ENCODE measurements at regions not wholly inside any gene's neighbourhood (a gene's known extent, or its start where the extent isn't known, plus 50 kb on each side); places are given as distances from the start of the nearest gene placed in this dataset.
"Not testable (repeated sequence)": the region's sequence is repeated elsewhere in the genome, so short reads cannot be mapped to it uniquely, and the experiment has no call there.

DNA sequence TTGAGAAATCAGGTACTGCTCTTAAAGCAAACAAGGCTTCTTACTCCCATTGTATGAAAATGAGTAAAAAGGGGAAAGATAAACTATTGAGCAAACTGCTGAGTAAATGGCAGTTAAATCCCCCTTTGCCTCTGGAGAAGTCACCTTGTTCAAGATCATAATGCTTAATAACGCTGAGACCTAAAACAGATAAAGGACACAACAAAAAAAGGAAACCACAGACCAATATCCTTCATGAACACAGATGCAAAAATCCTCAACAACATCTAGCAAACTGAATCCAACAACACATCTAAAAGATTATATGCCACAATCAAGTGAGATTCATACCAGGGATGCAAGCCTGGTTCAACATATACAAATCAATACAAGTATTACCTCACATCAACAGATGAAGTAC, 109.0 kb upstream of the MDM1 start:
- H3K9ac ChIP-seq (ENCODE audit: low read length), result no peak overlapping the region
- H3K36me3 ChIP-seq (ENCODE audit: control insufficient read depth, low read depth, low read length), result no peaks in the 10 kb centered on the region
- no peak overlapping the region for H3K4me3 ChIP-seq (ENCODE audit: low read length)
- H3K27ac ChIP-seq (ENCODE audit: low read length), result no peak overlapping the region
- H3K27me3 ChIP-seq (ENCODE audit: control insufficient read depth, insufficient read depth, low read length), result no peaks in the 10 kb centered on the region
- peaks cover 6% of the 10 kb centered on the region for H3K9me3 ChIP-seq (ENCODE audit: control insufficient read depth, low read depth, low read length)
- peaks cover 23% of the 10 kb centered on the region for H3K4me1 ChIP-seq (ENCODE audit: control insufficient read depth, low read depth, low read length)

DNA sequence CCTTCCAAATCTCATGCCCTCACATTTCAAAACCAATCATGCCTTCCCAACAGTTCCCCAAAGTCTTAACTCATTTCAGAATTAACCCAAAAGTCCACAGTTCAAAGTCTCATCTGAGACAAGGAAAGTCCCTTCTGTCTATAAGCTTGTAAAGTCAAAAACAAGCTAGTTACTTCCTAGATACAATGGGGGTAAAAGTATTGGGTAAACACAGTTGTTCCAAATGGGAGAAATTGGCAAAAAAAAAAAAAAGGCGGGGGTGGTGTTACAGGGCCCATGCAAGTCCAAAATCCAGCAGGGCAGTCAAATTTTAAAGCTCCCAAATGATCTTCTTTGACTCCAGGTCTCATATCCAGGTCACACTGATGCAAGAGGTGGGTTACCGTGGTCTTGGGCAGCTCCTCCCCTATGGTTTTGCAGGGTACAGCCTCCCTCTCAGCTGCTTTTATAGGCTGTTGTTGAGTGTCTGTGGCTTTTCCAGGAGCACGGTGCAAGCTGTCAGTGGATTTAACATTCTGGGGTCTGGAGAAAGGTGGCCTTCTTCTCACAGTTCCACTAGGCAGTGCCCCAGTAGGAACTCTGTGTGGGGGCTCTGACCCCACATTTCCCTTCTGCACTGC, 110.3 kb upstream of the MDM1 start:
- H3K4me1 ChIP-seq (ENCODE audit: control insufficient read depth, low read depth, low read length), result peaks cover 35% of the 10 kb centered on the region
- H3K27ac ChIP-seq (ENCODE audit: low read length); H3K36me3 ChIP-seq (ENCODE audit: control insufficient read depth, low read depth, low read length); H3K9ac ChIP-seq (ENCODE audit: low read length); H3K4me3 ChIP-seq (ENCODE audit: low read length); H3K27me3 ChIP-seq (ENCODE audit: control insufficient read depth, insufficient read depth, low read length); H3K9me3 ChIP-seq (ENCODE audit: control insufficient read depth, low read depth, low read length): not testable (repeated sequence)

DNA sequence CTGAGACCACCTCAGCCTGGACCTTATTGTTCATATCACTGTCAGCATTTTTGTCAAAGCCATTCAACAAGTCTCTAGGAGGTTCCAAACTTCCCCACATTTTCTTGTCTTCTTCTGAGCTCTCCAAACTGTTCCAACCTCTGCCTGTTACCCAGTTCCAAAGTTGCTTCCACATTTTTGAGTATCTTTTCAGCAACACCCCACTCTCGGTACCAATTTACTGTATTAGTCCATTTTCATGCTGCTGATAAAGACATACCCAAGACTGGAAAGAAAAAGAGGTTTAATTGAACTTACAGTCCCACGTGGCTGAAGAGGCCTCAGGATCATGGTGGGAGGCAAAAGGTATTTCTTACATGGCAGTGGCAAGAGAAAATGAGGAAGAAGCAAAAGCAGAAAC, 111.5 kb upstream of the MDM1 start:
- H3K27me3 ChIP-seq (ENCODE audit: control insufficient read depth, insufficient read depth, low read length); H3K9me3 ChIP-seq (ENCODE audit: control insufficient read depth, low read depth, low read length); H3K36me3 ChIP-seq (ENCODE audit: control insufficient read depth, low read depth, low read length); H3K9ac ChIP-seq (ENCODE audit: low read length); H3K4me3 ChIP-seq (ENCODE audit: low read length); H3K27ac ChIP-seq (ENCODE audit: low read length): not testable (repeated sequence)
- H3K4me1 ChIP-seq (ENCODE audit: control insufficient read depth, low read depth, low read length), result peaks cover 44% of the 10 kb centered on the region

DNA sequence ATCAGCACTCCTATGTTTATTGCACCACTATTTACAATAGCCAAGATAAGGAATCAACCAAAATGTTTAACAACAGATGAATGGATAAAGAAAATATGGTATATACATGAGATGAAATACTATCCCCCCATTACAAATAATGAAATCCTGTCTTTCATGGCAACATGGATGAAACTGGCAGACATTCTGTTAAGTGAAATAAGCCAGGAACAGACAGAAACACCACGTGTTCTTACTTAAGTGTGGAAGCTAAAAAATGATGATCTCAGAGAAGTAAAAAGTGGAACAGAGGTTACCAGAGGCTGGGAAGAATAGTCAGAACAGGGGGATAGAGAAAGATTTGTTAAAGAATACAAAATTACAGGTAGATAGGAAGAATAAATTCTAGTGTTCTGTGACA, 113.7 kb upstream of the MDM1 start:
- H3K27ac ChIP-seq (ENCODE audit: low read length), result peak overlapping the region; percentile 24
- H3K36me3 ChIP-seq (ENCODE audit: control insufficient read depth, low read depth, low read length), result no peaks in the 10 kb centered on the region
- H3K4me1 ChIP-seq (ENCODE audit: control insufficient read depth, low read depth, low read length), result peaks cover 39% of the 10 kb centered on the region
- peak overlapping the region; percentile 23 for H3K9ac ChIP-seq (ENCODE audit: low read length)
- H3K27me3 ChIP-seq (ENCODE audit: control insufficient read depth, insufficient read depth, low read length), result no peaks in the 10 kb centered on the region
- H3K4me3 ChIP-seq (ENCODE audit: low read length), result peak overlapping the region; percentile 36
- peaks cover 6% of the 10 kb centered on the region for H3K9me3 ChIP-seq (ENCODE audit: control insufficient read depth, low read depth, low read length)

DNA sequence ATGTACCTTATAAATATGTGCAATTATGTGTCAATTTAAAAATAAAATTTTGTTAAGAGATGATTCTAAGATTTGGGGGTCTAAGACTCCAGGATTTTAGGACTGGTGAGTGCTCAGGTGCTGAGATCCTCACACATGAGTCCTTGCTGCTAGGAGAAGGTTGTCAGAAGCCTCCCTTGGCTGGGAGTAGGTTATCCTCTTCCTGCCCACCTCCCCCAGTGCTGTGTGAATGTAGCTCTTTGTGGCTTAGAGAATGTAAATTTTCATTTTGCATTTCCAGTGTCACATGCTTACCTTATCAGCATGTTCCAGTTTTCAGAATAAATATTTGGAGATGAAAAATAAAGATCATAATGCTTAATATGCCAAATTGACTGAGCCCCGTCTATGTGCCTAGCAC, 114.2 kb upstream of the MDM1 start:
- Histone ChIP-seq H3K9ac (ENCODE audit: low read length) (peak overlapping the region; percentile 23), H3K27me3 (ENCODE audit: control insufficient read depth, insufficient read depth, low read length) (no peaks in the 10 kb centered on the region), H3K27ac (ENCODE audit: low read length) (peak overlapping the region; percentile 24), H3K4me3 (ENCODE audit: low read length) (peak overlapping the region; percentile 36), H3K36me3 (ENCODE audit: control insufficient read depth, low read depth, low read length) (no peaks in the 10 kb centered on the region), H3K4me1 (ENCODE audit: control insufficient read depth, low read depth, low read length) (peaks cover 44% of the 10 kb centered on the region), H3K9me3 (ENCODE audit: control insufficient read depth, low read depth, low read length) (peaks cover 6% of the 10 kb centered on the region)

DNA sequence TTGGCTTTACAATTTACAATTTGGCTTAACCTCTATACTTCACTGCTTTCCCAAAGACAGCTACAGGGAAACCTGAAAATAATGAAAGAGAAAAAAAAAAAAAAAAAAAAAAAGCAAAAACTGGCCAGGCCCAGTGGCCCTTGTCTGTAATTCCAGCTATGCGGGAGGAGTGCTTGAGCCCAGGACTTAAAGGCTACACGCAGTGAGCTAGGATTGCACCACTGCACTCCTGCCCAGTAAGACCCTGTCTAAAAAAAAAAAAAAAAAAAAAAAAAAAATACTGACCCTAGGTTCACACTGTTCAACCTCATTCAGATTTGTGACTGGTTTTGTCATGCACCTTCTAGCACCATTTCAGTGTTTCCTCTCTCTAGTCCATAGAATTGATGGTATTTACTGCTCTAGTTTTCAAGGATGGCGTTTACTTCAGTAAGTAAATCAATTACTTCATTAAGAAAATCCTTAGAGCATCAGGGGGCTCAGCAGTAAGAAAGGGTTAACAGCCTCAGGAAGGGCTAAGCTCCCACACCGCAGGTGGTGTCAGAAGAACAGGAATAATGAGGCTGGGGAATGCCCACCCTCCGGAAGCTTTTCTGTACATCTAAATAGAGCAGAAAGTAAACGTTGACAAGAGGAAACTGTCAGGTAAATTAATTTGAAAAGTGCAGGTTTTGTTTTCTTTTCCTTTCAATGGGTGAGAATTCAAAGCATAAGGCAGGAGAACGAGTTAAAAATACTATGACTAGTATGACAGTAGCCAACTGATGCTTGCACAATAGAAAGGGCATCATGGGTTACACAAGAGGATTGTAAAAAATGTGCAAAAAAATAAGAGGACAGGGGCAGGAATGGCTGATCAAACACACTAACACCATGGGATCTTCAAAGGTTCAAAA, 115.0 kb upstream of the MDM1 start:
- peaks cover 52% of the 10 kb centered on the region for H3K4me1 ChIP-seq (ENCODE audit: control insufficient read depth, low read depth, low read length)
- no peak overlapping the region for H3K27ac ChIP-seq (ENCODE audit: low read length)
- H3K9me3 ChIP-seq (ENCODE audit: control insufficient read depth, low read depth, low read length), result peaks cover 6% of the 10 kb centered on the region
- no peak overlapping the region for H3K9ac ChIP-seq (ENCODE audit: low read length)
- peak overlapping the region; percentile 36 for H3K4me3 ChIP-seq (ENCODE audit: low read length)
- no peaks in the 10 kb centered on the region for H3K36me3 ChIP-seq (ENCODE audit: control insufficient read depth, low read depth, low read length)
- no peaks in the 10 kb centered on the region for H3K27me3 ChIP-seq (ENCODE audit: control insufficient read depth, insufficient read depth, low read length)

DNA sequence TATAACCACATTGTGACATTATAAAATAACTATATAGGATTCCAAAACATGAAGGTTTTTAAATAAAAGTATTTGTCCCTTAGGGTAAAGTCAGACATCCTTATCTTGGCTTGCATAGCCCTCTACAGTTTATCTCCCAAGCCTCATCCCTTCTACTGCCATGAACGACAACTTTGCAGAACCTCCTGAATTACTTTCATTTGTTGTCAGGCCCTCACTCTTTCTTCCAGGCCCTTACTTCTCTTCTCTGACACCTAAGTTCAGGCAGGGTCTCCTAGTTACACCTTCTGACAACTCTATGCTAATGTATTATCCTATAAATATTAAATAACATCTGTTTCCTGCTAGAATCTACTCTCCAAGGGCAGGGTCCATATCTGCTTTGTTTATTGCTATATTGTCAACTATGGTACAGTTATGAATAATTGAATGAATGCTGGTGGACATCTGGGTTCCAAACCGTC, 115.7 kb upstream of the MDM1 start:
- H3K27me3 ChIP-seq (ENCODE audit: control insufficient read depth, insufficient read depth, low read length), result no peaks in the 10 kb centered on the region
- peaks cover 53% of the 10 kb centered on the region for H3K4me1 ChIP-seq (ENCODE audit: control insufficient read depth, low read depth, low read length)
- no peak overlapping the region for H3K27ac ChIP-seq (ENCODE audit: low read length)
- peak overlapping the region; percentile 36 for H3K4me3 ChIP-seq (ENCODE audit: low read length)
- H3K36me3 ChIP-seq (ENCODE audit: control insufficient read depth, low read depth, low read length), result no peaks in the 10 kb centered on the region
- no peak overlapping the region for H3K9ac ChIP-seq (ENCODE audit: low read length)
- peaks cover 6% of the 10 kb centered on the region for H3K9me3 ChIP-seq (ENCODE audit: control insufficient read depth, low read depth, low read length)

DNA sequence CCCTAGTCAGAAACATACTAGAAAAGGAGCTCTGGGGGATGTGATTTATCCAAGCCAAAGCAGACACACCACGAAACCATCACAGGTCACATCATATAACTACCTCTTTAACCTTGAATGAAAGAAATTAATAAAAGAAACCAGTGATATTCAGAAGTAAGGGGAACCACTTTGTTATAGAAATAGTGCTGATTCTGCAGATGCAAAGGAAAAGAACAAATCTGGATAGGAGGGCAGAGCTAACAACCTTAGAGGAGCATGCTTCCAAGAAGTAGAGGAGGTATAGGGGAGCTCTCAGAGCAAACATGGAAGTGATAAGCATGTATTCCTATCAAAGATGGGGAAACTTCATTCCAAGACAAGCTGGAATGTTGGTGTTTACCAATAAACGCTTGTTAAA, 117.0 kb upstream of the MDM1 start:
- Histone ChIP-seq H3K36me3 (ENCODE audit: control insufficient read depth, low read depth, low read length) (no peaks in the 10 kb centered on the region), H3K27me3 (ENCODE audit: control insufficient read depth, insufficient read depth, low read length) (no peaks in the 10 kb centered on the region), H3K9ac (ENCODE audit: low read length) (no peak overlapping the region), H3K9me3 (ENCODE audit: control insufficient read depth, low read depth, low read length) (peaks cover 6% of the 10 kb centered on the region), H3K27ac (ENCODE audit: low read length) (no peak overlapping the region), H3K4me1 (ENCODE audit: control insufficient read depth, low read depth, low read length) (peaks cover 55% of the 10 kb centered on the region), H3K4me3 (ENCODE audit: low read length) (no peak overlapping the region)

DNA sequence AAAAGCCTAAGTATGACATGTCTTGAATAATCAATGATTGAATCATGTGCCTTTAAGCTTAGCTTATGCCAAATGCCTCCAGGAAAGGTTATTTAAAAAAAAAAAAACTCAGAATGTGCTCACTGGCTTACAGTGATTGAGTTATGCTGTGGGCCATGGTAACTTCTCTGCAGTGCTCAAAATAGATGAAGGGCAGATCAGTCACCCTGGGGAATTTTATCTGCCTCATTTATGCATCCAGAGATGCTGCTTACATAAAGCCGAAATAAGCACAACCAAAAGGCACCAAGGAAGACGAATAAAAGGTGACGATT, 118.7 kb upstream of the MDM1 start:
- no peak overlapping the region for H3K9ac ChIP-seq (ENCODE audit: low read length)
- no peaks in the 10 kb centered on the region for H3K27me3 ChIP-seq (ENCODE audit: control insufficient read depth, insufficient read depth, low read length)
- H3K9me3 ChIP-seq (ENCODE audit: control insufficient read depth, low read depth, low read length), result no peaks in the 10 kb centered on the region
- no peaks in the 10 kb centered on the region for H3K36me3 ChIP-seq (ENCODE audit: control insufficient read depth, low read depth, low read length)
- H3K4me1 ChIP-seq (ENCODE audit: control insufficient read depth, low read depth, low read length), result peaks cover 63% of the 10 kb centered on the region
- H3K4me3 ChIP-seq (ENCODE audit: low read length), result no peak overlapping the region
- no peak overlapping the region for H3K27ac ChIP-seq (ENCODE audit: low read length)

DNA sequence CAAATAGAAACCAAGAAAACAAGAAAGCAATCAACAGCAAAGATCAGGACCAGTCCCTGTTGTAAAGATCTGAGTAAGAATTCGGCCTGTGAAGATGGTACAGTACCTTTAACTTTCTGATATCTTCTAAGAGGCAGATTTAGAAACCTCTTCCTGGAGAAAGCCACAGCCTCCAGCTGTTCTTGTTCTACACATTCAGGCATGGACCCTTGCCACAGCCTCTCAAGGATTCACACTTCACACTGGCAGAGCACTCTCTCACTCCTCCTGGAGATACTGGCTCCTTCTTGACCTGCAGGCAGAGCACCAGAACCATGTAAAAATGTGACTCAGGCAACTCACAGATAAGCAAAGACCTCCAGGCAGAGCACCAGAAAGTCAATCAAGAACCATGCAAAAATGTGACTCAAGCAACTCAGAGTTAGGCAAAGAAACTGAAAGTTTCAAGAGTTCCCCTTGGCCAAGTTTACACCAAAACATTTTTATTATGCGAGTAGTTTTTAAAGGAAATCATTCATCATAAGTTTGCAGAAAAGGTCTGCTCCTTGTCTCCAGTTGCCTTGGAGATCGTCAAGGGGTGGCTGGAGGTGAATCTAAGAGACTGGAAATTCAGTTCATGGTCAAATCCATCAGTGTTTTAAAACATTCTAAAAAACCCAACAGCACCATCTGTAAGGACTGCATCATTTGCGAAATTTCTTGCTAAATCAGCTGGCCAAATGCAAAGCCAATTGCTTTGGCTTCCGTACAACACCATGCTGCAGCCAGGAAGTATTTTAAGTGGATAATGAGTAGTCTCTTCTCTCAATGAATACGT, 119.3 kb upstream of the MDM1 start:
- H3K9me3 ChIP-seq (ENCODE audit: control insufficient read depth, low read depth, low read length), result no peaks in the 10 kb centered on the region
- no peaks in the 10 kb centered on the region for H3K27me3 ChIP-seq (ENCODE audit: control insufficient read depth, insufficient read depth, low read length)
- peaks cover 61% of the 10 kb centered on the region for H3K4me1 ChIP-seq (ENCODE audit: control insufficient read depth, low read depth, low read length)
- no peak overlapping the region for H3K9ac ChIP-seq (ENCODE audit: low read length)
- H3K36me3 ChIP-seq (ENCODE audit: control insufficient read depth, low read depth, low read length), result no peaks in the 10 kb centered on the region
- no peak overlapping the region for H3K4me3 ChIP-seq (ENCODE audit: low read length)
- H3K27ac ChIP-seq (ENCODE audit: low read length), result no peak overlapping the region

DNA sequence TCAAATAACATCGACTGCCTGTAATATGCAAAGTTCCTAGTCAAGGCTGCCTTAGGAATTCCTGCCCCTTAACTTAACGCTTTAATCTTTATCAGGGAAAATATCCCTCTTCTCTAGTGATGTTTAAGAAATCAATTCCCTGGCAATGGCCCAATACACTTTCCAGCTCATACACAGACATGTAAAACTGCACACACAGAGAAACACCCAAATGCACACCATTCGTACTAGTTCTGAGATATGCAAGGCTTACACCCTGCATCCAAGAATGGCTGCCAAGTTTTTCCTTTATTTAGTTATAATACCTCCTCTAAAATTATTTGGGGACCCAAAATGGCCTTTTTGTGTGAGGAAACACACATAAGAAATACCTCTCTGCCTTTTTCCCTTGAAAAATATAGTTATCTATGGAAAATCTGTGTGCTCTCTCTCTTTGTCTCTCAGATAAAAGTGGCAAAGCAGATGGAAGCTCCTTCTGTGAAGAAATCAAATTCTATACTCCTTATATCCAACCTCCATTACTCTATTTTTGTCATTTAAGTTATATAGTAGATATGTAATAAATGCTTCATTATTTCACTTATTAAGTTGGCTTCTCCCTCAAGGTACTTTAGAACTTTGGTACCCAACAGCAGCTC, 120.0 kb upstream of the MDM1 start:
- Histone ChIP-seq H3K4me3 (ENCODE audit: low read length) (no peak overlapping the region), H3K9me3 (ENCODE audit: control insufficient read depth, low read depth, low read length) (no peaks in the 10 kb centered on the region), H3K27ac (ENCODE audit: low read length) (no peak overlapping the region), H3K27me3 (ENCODE audit: control insufficient read depth, insufficient read depth, low read length) (no peaks in the 10 kb centered on the region), H3K36me3 (ENCODE audit: control insufficient read depth, low read depth, low read length) (no peaks in the 10 kb centered on the region), H3K4me1 (ENCODE audit: control insufficient read depth, low read depth, low read length) (peaks cover 54% of the 10 kb centered on the region), H3K9ac (ENCODE audit: low read length) (no peak overlapping the region)
